GM12878 (cell line): ENCODE measurements at regions not wholly inside any gene's neighbourhood (a gene's known extent, or its start where the extent isn't known, plus 50 kb on each side); places are given as distances from the start of the nearest gene placed in this dataset.

Experiments
- ATAC-seq: fragments of 200-7000 bp; cut with Tn5 transposase; 3 replicates; pipeline ENCODE4 v1.9.1; 2020; ENCODE audit warnings: mild to moderate bottlenecking, moderate library complexity
- BruUV-seq: library from RNA; stranded (reverse); fragments of 400-500 nt; replicated peaks from 2 replicates; lab custom pipeline; 2021; lab: Mats Ljungman, UMichigan
- CTCF ChIA-PET: fragments of 300-600 bp; sonication (Branson Sonifier 250); formaldehyde crosslinking; extraction: SDS; loops from one replicate; lab custom pipeline; 2021; ENCODE audit warnings: inconsistent platforms; lab: Yijun Ruan, JAX
- POLR2A ChIA-PET: fragments of 350-600 bp; formaldehyde crosslinking; extraction: SDS; loops from one replicate; lab custom pipeline; 2021; ENCODE audit warnings: inconsistent platforms; lab: Charles Lee
- RAD21 ChIA-PET: fragments of 300-600 bp; sonication (Branson Sonifier 250); formaldehyde crosslinking; loops from one replicate; lab custom pipeline; 2023; ENCODE audit warnings: antibody characterized with exemption; ENCODE audit not compliant: unreplicated experiment; lab: Charles Lee
- SMC1A ChIA-PET: fragments of 300-600 bp; sonication (Branson Sonifier 250); formaldehyde crosslinking; loops from one replicate; lab custom pipeline; 2023; ENCODE audit not compliant: unreplicated experiment, uncharacterized antibody; lab: Charles Lee
- DNase-seq: peaks from one replicate; pipeline ENCODE4 v3.0.0-alpha.2; 2011; ENCODE audit warnings: low read depth, low spot score
- FAIRE-seq: peaks from 3 replicates; lab custom pipeline; 2011; peaks lifted over from hg19 to GRCh38; lab: Jason Lieb, UNC
- H2AFZ ChIP-seq: 2 replicates; pipeline ENCODE4 v1.6.0; 2011; ENCODE audit warnings: low read depth, low read length, control low read depth; ENCODE audit not compliant: control insufficient read depth
- H3K27ac ChIP-seq: 2 replicates; pipeline ENCODE4 v1.5.1; 2011; ENCODE audit warnings: control low read depth; ENCODE audit not compliant: control insufficient read depth, insufficient read depth
- H3K27me3 ChIP-seq, 2 experiments: replicated peaks in 1 of 2; 2 replicates each; pipeline versions ENCODE4 v1.6.0 to v1.6.1; 2011; ENCODE audit warnings: low read length in 1 of 2; ENCODE audit not compliant: control insufficient read depth in 2 of 2, insufficient read depth in 2 of 2
- H3K36me3 ChIP-seq, 2 experiments: 2 replicates each; pipeline ENCODE4 v1.5.1; 2011; ENCODE audit warnings: low read length in 1 of 2; ENCODE audit not compliant: control insufficient read depth in 2 of 2, insufficient read depth in 2 of 2
- H3K4me1 ChIP-seq: 2 replicates; pipeline ENCODE4 v1.6.1; 2011; ENCODE audit warnings: mild to moderate bottlenecking, low read length, moderate library complexity, mixed read lengths; ENCODE audit not compliant: control insufficient read depth, insufficient read depth
- H3K4me2 ChIP-seq: 2 replicates; pipeline ENCODE4 v1.6.0; 2011; ENCODE audit warnings: control low read depth; ENCODE audit not compliant: control insufficient read depth, insufficient read depth
- H3K4me3 ChIP-seq: fragments of 200-600 bp; sonication (generic); 2 replicates; pipeline ENCODE4 v1.5.1; 2016
- H3K79me2 ChIP-seq: 2 replicates; pipeline ENCODE4 v1.6.0; 2011; ENCODE audit warnings: low read length; ENCODE audit not compliant: control insufficient read depth, insufficient read depth
- H3K9ac ChIP-seq: 2 replicates; pipeline ENCODE4 v1.8.0; 2011; ENCODE audit warnings: low read length, control low read depth, mixed read lengths; ENCODE audit not compliant: control insufficient read depth, insufficient read depth
- H3K9me3 ChIP-seq: replicated peaks from 3 replicates; pipeline ENCODE4 v1.5.1; 2011; ENCODE audit warnings: mild to moderate bottlenecking, low read length; ENCODE audit not compliant: control insufficient read depth, insufficient read depth
- H4K20me1 ChIP-seq: 2 replicates; pipeline ENCODE4 v1.6.0; 2011; ENCODE audit not compliant: control insufficient read depth, insufficient read depth
- BCL3 ChIP-seq: IDR thresholded peaks from 2 replicates; pipeline ENCODE4 v1.6.1; 2011; ENCODE audit warnings: borderline replicate concordance, low read depth, mild to moderate bottlenecking, moderate library complexity, low read length; ENCODE audit not compliant: insufficient read depth, poor library complexity, severe bottlenecking
- BMI1 ChIP-seq: fragments of 450-650 bp; IDR thresholded peaks from 2 replicates; pipeline ENCODE4 v1.6.1; 2016; ENCODE audit warnings: mild to moderate bottlenecking, moderate library complexity, borderline replicate concordance
- E2F4 ChIP-seq: IDR thresholded peaks from 2 replicates; pipeline ENCODE4 v1.6.1; 2012; ENCODE audit warnings: low read depth, low read length, improper control_type of control experiment
- ETV6 ChIP-seq, 2 experiments: fragments of 450-650 bp in 1 of 2; IDR thresholded peaks in 1 of 2; conservative IDR thresholded peaks in 1 of 2; 2 replicates each; pipeline ENCODE4 v1.6.1; 2014; ENCODE audit warnings: antibody characterized with exemption in 1 of 2, borderline replicate concordance in 1 of 2, low read depth in 1 of 2, mild to moderate bottlenecking in 1 of 2, moderate library complexity in 1 of 2
- GABPA ChIP-seq: IDR thresholded peaks from 2 replicates; pipeline ENCODE4 v1.6.1; 2014; ENCODE audit warnings: antibody characterized with exemption, low read depth, mild to moderate bottlenecking, inconsistent platforms
- MEF2B ChIP-seq: fragments of 450-650 bp; IDR thresholded peaks from 2 replicates; pipeline ENCODE4 v1.6.1; 2018; ENCODE audit warnings: mild to moderate bottlenecking, moderate library complexity; ENCODE audit not compliant: partially characterized antibody, poor library complexity, severe bottlenecking
- MTA2 ChIP-seq: fragments of 450-650 bp; IDR thresholded peaks from 2 replicates; pipeline ENCODE4 v1.6.1; 2016; ENCODE audit warnings: low read depth, mild to moderate bottlenecking, moderate library complexity
- MYC ChIP-seq: IDR thresholded peaks from 2 replicates; pipeline ENCODE4 v1.6.1; 2011; ENCODE audit warnings: mild to moderate bottlenecking, low read length, moderate library complexity, inconsistent platforms; ENCODE audit not compliant: insufficient read depth, insufficient replicate concordance, insufficient read length, severe bottlenecking
- PBX3 ChIP-seq: IDR thresholded peaks from 2 replicates; pipeline ENCODE4 v1.6.1; 2011; ENCODE audit warnings: mild to moderate bottlenecking, low read depth, low read length, moderate library complexity; ENCODE audit not compliant: insufficient replicate concordance
- SPI1 ChIP-seq: IDR thresholded peaks from 2 replicates; pipeline ENCODE4 v1.6.1; 2011; ENCODE audit warnings: low read depth, mild to moderate bottlenecking, low read length, moderate library complexity, borderline replicate concordance; ENCODE audit not compliant: insufficient read depth
- TCF7 ChIP-seq: IDR thresholded peaks from 2 replicates; pipeline ENCODE4 v1.6.1; 2014; ENCODE audit warnings: antibody characterized with exemption, borderline replicate concordance
- WGBS: methylation state at CpG from one replicate; pipeline ENCODE4 v1.1.6; 2016; ENCODE audit warnings: low lambda C conversion rate; ENCODE audit not compliant: insufficient replicate concordance, insufficient coverage; ENCODE audit errors: missing lambda C conversion rate; 5-methylcytosine and 5-hydroxymethylcytosine counted together
- in situ Hi-C: fragments of 300-500 bp; cut with MboI; formaldehyde crosslinking; loops from 9 replicates; pipeline ENCODE4 v1.14.3; 2018; ENCODE audit warnings: mixed read lengths
- intact Hi-C: fragments of 100-400 bp; cut with micrococcal nuclease; formaldehyde crosslinking; loops from one replicate; pipeline ENCODE4 v1.14.2; 2022; ENCODE audit not compliant: unreplicated experiment

GRCh38 chr10:33703501-33704213, 369.2 kb upstream of the NRP1 start:
- POLR2A ChIA-PET: no interaction called here
- H3K27ac ChIP-seq: no peak overlapping the region
- TF ChIP-seq ETV6 (conservative IDR thresholded peaks at IDR 0.05 in 1 of 2, IDR thresholded peaks at IDR 0.05 in 1 of 2; ENCODE audit: borderline replicate concordance in 1 of 2, low read depth in 1 of 2): no peak
- TF ChIP-seq TCF7: no peak
- no peak for TF ChIP-seq MYC
- TF ChIP-seq MEF2B: no peak
- TF ChIP-seq SPI1: no peak
- no peak for TF ChIP-seq PBX3
- no peak for TF ChIP-seq MTA2
- TF ChIP-seq BCL3: no peak
- no peak for TF ChIP-seq BMI1
- TF ChIP-seq E2F4: no peak
- no peak for TF ChIP-seq GABPA
- TF ChIP-seq, all 136 proteins: peak for 0
- no peak for FAIRE-seq
- intact Hi-C loops (no loop called here), in situ Hi-C loops (no loop called here)
- ChIA-PET SMC1A (interaction anchor here (0.9 to 2.5 kb wide), 5 partner anchors 8 to 76 kb away, joined by 3 to 11 read pairs (median 5); no protein-coding TSS in a partner anchor), RAD21 (interaction anchor here (1.1 to 3.1 kb wide), 2 partner anchors 40 to 185 kb away, joined by 3 to 11 read pairs; no protein-coding TSS in a partner anchor), CTCF (no interaction called here)
- no TSS peak for BruUV-seq
- Histone ChIP-seq H3K79me2 (no peaks in the 10 kb centered on the region), H3K9ac (no peak overlapping the region), H3K36me3 (no peaks in the 10 kb centered on the region), H3K4me1 (no peaks in the 10 kb centered on the region), H3K4me3 (no peak overlapping the region), H4K20me1 (no peaks in the 10 kb centered on the region), H3K27me3 (no peaks in the 10 kb centered on the region), H3K9me3 (peaks cover 1% of the 10 kb centered on the region; the same call in 1 of the 3 replicates), H2AFZ (no peak overlapping the region), H3K4me2 (no peak overlapping the region)
- peak; percentile 31; the same call in 2 of the 3 replicates for ATAC-seq
- WGBS: 36% methylated on average over 7 of the region's 7 CpGs
- DNase-seq: no peak
